HG02852 (cell line): ENCODE measurements at regions not wholly inside any gene's neighbourhood (a gene's known extent, or its start where the extent isn't known, plus 50 kb on each side); places are given as distances from the start of the nearest gene placed in this dataset.

Experiments
- ATAC-seq: cut with Tn5 transposase; IDR thresholded peaks from one replicate; pipeline ENCODE4 v1.9.1; 2021; ENCODE audit warnings: mild to moderate bottlenecking, moderate library complexity; ENCODE audit not compliant: unreplicated experiment

DNA sequence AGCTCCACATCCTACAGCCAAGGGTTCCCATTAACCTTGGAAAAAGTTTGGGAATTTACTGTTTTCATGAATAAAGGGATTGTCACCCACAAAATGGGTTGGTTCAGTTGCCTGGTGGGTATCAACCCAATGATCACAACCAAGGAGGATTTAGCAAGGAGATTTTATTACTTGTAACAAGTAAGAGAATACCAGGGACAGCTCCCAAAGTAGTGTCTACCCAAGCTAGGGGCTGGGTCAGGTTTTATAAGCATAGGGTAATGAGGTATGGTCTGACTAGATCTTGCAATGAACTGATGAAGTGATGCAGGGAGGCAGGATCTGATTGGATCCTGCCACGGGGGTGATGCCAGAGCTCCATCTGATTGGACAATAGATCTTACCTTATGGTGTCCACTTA, 681.8 kb downstream of the SLC4A3 start:
- no peak for ATAC-seq

DNA sequence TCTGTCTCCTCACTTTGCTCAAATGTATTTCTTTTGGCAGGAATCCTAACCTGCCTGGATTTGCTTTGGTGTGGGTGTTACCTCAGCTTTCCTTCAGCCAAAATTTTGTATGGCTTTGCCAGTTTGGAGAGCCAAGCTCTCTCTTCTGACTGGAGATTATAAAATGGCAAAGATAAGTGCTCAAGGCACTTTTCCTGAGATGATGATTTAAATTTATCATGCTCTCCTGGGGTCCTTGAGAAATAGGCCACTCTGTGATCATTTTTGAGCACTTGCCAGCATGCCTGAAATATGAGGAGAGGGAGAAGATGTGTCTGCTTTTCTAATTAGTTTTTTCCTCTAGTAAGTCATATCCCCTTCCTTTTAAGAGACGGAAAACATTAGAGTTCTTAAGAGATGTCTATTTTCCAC, 683.0 kb downstream of the SLC4A3 start:
- ATAC-seq, result no peak

DNA sequence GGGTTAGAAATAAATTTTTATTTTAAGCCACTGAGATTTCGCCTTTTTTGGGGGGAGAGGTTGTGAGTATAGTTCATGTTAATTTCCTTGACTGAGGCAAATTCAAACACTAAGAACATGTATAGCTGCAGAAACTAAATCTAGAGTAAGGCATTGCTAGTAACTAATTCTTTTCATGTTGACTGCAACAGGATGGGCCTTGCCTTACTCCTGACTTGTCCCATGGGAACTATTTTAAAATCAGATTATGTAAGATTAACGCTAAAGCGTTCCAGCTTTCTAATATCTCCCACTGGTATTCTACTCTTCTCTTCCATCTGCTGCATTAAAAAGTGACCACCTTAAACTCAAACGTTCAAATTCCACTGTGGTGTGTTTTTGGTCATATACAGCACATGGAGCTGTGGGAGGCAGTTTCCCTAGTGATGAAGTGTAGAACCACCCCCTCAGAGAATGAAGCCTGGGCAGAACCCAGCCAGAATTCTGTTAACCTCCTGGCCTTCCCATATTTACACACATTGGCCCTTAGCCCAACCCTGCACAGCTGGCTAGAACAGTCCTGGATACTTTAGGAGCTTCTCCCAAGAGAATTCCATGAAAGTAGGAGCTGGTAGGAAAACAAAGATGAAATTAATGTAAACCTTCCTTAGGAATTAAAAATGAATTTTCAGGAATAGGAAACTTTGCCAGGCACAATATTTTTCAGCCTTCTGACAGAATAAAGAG, 687.8 kb downstream of the SLC4A3 start:
- ATAC-seq, result no peak

DNA sequence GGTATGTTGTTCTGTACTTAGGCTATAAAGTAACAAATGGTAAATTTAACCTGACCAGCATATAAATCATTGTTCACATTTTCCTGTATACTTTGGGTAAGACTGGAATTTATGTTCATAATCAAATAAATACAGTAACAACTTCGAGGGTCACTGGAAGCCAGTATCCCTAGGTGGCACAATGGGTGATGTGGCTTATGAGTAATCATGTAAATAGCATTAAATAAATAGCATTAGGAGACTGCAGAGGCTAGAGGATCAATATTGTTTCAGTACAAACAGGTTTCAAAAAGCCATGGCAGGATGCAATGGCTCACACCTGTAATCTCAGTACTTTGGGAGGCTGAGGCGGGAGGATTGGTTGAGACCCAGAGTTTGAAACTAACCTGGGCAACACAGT, 690.6 kb downstream of the SLC4A3 start:
- ATAC-seq, result no peak

DNA sequence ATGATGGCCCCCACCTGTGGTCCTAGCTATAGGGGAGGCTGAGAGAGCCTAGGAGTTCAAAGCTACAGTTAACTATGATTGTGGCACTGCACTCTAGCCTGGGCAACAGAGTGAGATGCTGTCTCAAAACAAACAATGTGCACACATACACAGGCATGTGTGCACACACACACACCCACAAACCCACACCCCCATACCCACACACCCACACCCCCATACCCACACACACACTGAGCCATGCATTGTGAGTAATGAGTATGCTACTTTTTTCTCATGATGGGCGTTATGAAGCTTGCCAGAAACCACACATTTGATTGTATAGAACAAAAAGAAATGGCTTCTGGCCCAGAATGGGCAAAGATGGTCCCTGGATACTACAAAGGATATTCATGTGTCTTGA, 691.1 kb downstream of the SLC4A3 start:
- ATAC-seq, result no peak

DNA sequence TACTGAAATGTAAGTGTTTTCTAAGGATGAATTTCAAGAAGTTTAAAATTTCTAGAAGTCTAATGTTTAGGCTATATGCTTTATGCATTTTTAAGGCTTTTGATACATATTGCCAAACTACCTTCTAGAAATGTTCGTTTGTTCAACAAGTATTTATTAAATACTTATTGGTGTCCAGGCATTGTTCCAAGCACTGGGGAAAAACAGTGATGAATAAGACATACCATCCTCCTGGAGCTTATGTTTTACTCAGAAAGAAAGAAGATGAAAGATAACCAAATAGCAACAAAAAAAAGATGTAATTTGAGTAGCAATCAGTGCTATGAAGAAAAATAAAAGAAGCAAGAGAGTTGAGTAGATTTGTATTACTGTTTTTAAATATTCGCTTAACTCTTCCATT, 692.9 kb downstream of the SLC4A3 start:
- ATAC-seq, result no peak

- no peak for ATAC-seq
These were observed 705.5 kb downstream of the SLC4A3 start for GRCh38 chr2:220332886-220333285.

DNA sequence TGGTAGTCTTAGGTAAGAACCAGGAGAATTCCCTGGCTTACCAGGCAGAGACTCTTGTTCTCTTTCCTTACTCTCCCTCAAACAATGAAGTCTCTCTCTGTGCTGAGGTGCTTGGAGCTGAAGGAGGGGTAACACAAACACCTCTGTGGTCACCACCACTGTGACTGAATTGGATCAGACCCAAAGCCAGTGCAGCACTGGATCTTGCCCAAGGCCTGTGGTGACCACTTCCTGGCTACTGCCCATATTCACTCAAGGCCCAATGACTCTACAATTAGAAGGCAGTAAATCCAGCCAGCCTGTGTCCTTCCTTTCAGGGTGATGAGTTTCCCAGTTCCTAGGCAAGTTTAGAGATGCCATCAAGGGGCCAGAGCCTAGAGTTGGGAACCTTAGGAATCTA, 706.8 kb downstream of the SLC4A3 start:
- ATAC-seq, result no peak

- no peak for ATAC-seq
These were observed 707.6 kb downstream of the SLC4A3 start for GRCh38 chr2:220334871-220335590.

GRCh38 chr2:220335591-220335915, 708.1 kb downstream of the SLC4A3 start:
- no peak for ATAC-seq

GRCh38 chr2:220336771-220337170, 709.3 kb downstream of the SLC4A3 start:
- ATAC-seq, result no peak

- no peak for ATAC-seq
These were observed 710.4 kb downstream of the SLC4A3 start for GRCh38 chr2:220337611-220338440.

- ATAC-seq, result no peak
These were observed 713.6 kb downstream of the SLC4A3 start for GRCh38 chr2:220341014-220341413.

- ATAC-seq, result no peak
These were observed 719.5 kb downstream of the SLC4A3 start for GRCh38 chr2:220346919-220347318.

DNA sequence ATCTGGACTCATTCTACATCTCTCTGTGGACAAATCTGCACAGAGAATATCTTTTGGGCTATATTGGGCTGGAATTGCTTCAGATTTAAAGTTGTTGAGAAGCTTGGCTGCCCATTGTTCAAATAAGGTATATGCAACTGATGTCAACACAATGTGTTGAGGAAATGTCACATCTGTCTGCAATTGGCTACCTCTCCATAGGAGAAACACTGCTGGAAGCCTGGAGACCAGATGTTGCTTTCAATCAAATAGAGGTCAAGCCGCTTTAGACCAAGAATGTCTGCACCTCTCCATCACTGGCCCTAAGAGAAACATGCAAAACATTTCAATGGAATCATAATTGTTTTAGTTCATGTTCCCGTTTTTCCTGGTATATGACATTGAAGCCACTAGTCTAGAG, 720.2 kb downstream of the SLC4A3 start:
- ATAC-seq, result no peak

- no peak for ATAC-seq
These were observed 720.8 kb downstream of the SLC4A3 start for GRCh38 chr2:220348206-220348605.

DNA sequence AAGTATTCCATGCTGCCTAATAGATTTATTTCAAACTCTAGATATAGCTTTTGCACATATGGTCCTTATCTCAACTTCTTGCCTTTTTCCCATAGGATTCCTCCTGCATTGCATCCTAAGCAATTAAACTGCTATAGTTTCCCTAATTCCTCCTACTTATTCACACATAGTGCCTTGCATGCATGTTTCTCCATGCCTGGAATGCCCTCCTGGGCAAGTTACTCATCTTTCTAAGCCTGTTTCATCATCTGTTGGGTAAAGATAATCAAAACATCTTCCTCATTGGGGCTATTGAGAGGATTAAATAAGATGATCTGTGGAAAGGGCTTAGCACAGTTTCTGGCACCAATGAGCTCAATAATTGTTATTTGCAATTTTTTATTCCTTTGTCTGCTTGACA, 726.5 kb downstream of the SLC4A3 start:
- ATAC-seq, result no peak

- no peak for ATAC-seq
These were observed 728.6 kb downstream of the SLC4A3 start for GRCh38 chr2:220356076-220356475.

DNA sequence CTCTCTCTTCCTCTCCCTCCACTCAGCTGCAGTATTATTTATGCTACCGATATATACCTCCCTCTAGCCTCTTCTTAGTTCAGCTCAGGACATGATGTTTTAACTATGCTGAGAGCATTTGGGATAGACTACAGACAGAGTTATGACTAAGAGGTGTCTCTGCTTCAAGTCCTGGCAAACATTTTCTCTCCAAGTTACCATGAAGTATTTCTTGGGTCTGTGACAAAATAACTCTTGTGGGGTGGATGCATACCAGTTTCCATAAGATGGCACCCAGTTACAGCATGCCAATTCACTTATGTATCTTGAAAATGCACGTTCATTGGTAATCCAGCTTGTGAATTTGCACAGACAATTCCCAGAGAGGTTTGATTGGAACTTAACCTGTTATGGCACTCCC, 737.6 kb downstream of the SLC4A3 start:
- no peak for ATAC-seq

GRCh38 chr2:220366765-220367164, 739.3 kb downstream of the SLC4A3 start:
- no peak for ATAC-seq

- ATAC-seq, result no peak
These were observed 743.3 kb downstream of the SLC4A3 start for GRCh38 chr2:220370764-220371163.

DNA sequence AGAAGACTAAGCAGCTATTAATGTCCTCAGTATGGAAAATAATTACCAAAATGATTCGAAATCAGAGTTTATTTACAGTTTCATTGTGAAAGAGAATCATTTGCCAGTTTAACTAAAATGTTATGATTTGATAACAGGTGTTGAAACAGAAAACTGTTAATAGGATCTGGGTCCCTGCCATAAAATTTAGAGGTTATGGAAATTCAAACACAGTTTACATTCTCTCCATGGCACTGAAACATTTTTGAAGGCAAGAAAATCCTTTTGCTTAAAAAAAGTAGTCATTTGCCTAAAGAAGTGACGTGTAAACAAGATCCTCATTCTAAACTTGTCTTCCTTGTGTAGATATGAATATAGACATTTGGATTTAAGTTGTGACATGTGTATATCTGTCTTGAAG, 743.8 kb downstream of the SLC4A3 start:
- no peak for ATAC-seq
